ENCODE measurements at regions not wholly inside any gene's neighbourhood (a gene's known extent, or its start where the extent isn't known, plus 50 kb on each side); places are given as distances from the start of the nearest gene placed in this dataset.

DNA sequence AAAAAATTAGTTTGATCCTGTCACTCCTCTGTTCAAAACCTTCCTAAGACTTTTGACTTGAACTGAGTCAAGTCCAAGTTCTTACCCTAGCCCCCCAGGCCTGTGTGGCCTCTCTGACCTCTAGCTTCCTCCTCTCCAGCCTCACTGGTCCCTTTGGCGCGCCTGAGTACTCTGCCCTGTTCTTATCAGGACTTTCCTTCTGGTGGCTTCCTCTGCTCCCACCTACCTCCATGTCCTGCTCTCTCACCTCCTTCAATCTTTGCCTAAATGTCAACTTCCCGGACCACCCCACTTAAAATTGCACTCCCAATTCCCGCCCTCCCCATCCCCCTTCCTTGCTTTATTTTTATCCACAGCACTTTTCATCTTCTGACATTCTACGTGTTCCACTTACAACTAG lies 526.1 kb upstream of the KLF4 start:
- BruUV-seq (replicated peaks): no TSS peak
- no peak overlapping the region for H2AFZ ChIP-seq (ENCODE audit: low read length)
- H3K4me1 ChIP-seq (ENCODE audit: insufficient read depth, low read length): no peaks in the 10 kb centered on the region
- H3K27ac ChIP-seq (ENCODE audit: low read length): no peak overlapping the region
- TF ChIP-seq, protein P1, sequence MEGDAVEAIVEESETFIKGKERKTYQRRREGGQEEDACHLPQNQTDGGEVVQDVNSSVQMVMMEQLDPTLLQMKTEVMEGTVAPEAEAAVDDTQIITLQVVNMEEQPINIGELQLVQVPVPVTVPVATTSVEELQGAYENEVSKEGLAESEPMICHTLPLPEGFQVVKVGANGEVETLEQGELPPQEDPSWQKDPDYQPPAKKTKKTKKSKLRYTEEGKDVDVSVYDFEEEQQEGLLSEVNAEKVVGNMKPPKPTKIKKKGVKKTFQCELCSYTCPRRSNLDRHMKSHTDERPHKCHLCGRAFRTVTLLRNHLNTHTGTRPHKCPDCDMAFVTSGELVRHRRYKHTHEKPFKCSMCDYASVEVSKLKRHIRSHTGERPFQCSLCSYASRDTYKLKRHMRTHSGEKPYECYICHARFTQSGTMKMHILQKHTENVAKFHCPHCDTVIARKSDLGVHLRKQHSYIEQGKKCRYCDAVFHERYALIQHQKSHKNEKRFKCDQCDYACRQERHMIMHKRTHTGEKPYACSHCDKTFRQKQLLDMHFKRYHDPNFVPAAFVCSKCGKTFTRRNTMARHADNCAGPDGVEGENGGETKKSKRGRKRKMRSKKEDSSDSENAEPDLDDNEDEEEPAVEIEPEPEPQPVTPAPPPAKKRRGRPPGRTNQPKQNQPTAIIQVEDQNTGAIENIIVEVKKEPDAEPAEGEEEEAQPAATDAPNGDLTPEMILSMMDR (conservative IDR thresholded peaks at IDR 0.05; ENCODE audit: low read depth, low read length): no peak
- TF ChIP-seq EZH2phosphoT487 (IDR thresholded peaks at IDR 0.05; ENCODE audit: borderline replicate concordance, low read length) (no peak), EZH2 (IDR thresholded peaks at IDR 0.05; ENCODE audit: low read length, unreplicated experiment) (no peak)
- no peaks in the 10 kb centered on the region for H3F3A ChIP-seq (ENCODE audit: low read length, unreplicated experiment)
- intact Hi-C loops (cut with micrococcal nuclease): no loop called here
- no peaks in the 10 kb centered on the region for H3K9me3 ChIP-seq (ENCODE audit: low read length)
- ChIA-PET POLR2A (ENCODE audit: unreplicated experiment) (no interaction called here), CTCF (interaction anchor here (0.6 kb wide), 1 partner anchor 469 kb away, joined by 4 read pairs; no protein-coding TSS in a partner anchor)
- no peak overlapping the region for H3K4me2 ChIP-seq (ENCODE audit: low read length)
- no peaks in the 10 kb centered on the region for H3K27me3 ChIP-seq (ENCODE audit: low read length)
- no peak overlapping the region for H3K4me3 ChIP-seq (ENCODE audit: low read length)
- H4K20me1 ChIP-seq (ENCODE audit: low read length): no peaks in the 10 kb centered on the region
- no peak for ATAC-seq
- no peaks in the 10 kb centered on the region for H3K36me3 ChIP-seq (ENCODE audit: low read depth, low read length)
- H3K79me2 ChIP-seq (ENCODE audit: low read length): no peaks in the 10 kb centered on the region
- no peaks in the 10 kb centered on the region for H3K9me2 ChIP-seq (replicated peaks; ENCODE audit: low read length)
- H3K9ac ChIP-seq (ENCODE audit: low read length): no peak overlapping the region
- no peak for DNase-seq

DNA sequence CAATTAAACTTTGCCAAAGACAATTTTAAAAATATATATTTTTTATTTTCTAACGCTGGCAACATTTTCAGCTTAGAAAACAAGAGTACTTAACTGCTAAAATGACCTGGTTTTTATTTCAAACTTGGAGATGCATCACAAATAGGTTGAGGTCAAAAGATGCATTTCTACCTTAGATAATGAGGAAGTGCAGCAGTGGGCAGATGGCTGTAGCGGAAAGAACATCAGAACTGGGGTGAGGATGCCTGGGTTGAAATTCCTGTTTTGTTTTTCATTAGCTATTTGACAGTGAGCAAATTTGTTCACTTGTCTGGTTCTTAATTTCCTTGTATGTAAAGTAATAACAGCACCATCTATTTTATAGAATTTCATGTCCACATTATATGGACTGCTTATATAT lies 524.8 kb upstream of the KLF4 start:
- ChIA-PET POLR2A (ENCODE audit: unreplicated experiment) (no interaction called here), CTCF (no interaction called here)
- H3F3A ChIP-seq (ENCODE audit: low read length, unreplicated experiment): no peaks in the 10 kb centered on the region
- ATAC-seq (no peak), DNase-seq (no peak)
- intact Hi-C loops (cut with micrococcal nuclease): no loop called here
- no peaks in the 10 kb centered on the region for H3K27me3 ChIP-seq (ENCODE audit: low read length)
- no peaks in the 10 kb centered on the region for H3K36me3 ChIP-seq (ENCODE audit: low read depth, low read length)
- no peaks in the 10 kb centered on the region for H3K9me2 ChIP-seq (replicated peaks; ENCODE audit: low read length)
- no peak overlapping the region for H3K4me3 ChIP-seq (ENCODE audit: low read length)
- no peaks in the 10 kb centered on the region for H3K79me2 ChIP-seq (ENCODE audit: low read length)
- no TSS peak for BruUV-seq (replicated peaks)
- no peaks in the 10 kb centered on the region for H4K20me1 ChIP-seq (ENCODE audit: low read length)
- no peaks in the 10 kb centered on the region for H3K9me3 ChIP-seq (ENCODE audit: low read length)
- H3K9ac ChIP-seq (ENCODE audit: low read length): no peak overlapping the region
- TF ChIP-seq, protein P1 (conservative IDR thresholded peaks at IDR 0.05; ENCODE audit: low read depth, low read length): no peak
- TF ChIP-seq EZH2 (IDR thresholded peaks at IDR 0.05; ENCODE audit: low read length, unreplicated experiment) (no peak), EZH2phosphoT487 (IDR thresholded peaks at IDR 0.05; ENCODE audit: borderline replicate concordance, low read length) (no peak)
- no peak overlapping the region for H3K27ac ChIP-seq (ENCODE audit: low read length)
- no peak overlapping the region for H2AFZ ChIP-seq (ENCODE audit: low read length)
- no peaks in the 10 kb centered on the region for H3K4me1 ChIP-seq (ENCODE audit: insufficient read depth, low read length)
- H3K4me2 ChIP-seq (ENCODE audit: low read length): no peak overlapping the region

DNA sequence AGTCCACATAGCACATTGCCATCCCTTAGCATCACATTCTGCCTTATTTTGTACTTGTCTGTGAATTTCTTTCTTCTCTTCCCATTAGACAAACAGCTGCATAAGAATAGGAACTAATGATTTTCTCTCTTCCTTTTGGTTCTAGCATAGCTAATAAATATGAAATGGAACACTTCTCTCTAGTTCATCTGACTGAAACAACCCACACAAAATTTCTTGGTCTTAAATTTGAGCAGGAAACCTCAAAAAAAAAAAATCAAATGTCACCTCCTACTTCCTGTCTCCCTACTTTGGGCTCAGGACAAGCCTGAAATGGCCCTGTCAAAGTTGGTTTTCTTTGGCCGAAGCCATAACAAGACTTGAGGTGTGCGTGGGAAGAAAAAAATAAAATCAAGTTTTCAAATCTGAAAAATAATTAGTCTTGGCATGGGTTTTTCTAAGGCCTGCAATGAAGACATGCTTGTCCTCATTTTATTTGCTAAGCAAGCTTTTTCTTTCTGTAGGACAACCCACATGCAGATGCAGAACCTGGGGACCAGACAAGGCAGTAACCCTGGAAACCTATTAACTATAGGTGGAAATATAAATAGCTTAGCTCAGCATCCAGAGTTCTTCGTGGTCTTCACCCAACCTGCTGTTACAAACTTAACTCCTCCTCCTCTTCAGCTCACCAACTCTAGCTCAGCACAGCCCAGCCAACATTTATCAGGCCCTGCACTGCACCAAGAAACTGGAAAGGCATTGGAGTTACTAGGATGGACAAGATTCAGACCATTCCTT lies 523.5 kb upstream of the KLF4 start:
- ChIA-PET POLR2A (ENCODE audit: unreplicated experiment) (interaction anchor here (0.6 kb wide), 1 partner anchor 271 kb away, joined by 3 read pairs; no protein-coding TSS in a partner anchor), CTCF (no interaction called here)
- H3K79me2 ChIP-seq (ENCODE audit: low read length): no peaks in the 10 kb centered on the region
- no peak overlapping the region for H3K4me3 ChIP-seq (ENCODE audit: low read length)
- H3K9ac ChIP-seq (ENCODE audit: low read length): no peak overlapping the region
- H4K20me1 ChIP-seq (ENCODE audit: low read length): no peaks in the 10 kb centered on the region
- H3K4me2 ChIP-seq (ENCODE audit: low read length): no peak overlapping the region
- H3F3A ChIP-seq (ENCODE audit: low read length, unreplicated experiment): no peaks in the 10 kb centered on the region
- H3K4me1 ChIP-seq (ENCODE audit: insufficient read depth, low read length): no peaks in the 10 kb centered on the region
- H3K9me2 ChIP-seq (replicated peaks; ENCODE audit: low read length): no peaks in the 10 kb centered on the region
- H2AFZ ChIP-seq (ENCODE audit: low read length): no peak overlapping the region
- H3K36me3 ChIP-seq (ENCODE audit: low read depth, low read length): no peaks in the 10 kb centered on the region
- intact Hi-C loops (cut with micrococcal nuclease): no loop called here
- H3K27ac ChIP-seq (ENCODE audit: low read length): no peak overlapping the region
- TF ChIP-seq EZH2phosphoT487 (IDR thresholded peaks at IDR 0.05; ENCODE audit: borderline replicate concordance, low read length) (no peak), EZH2 (IDR thresholded peaks at IDR 0.05; ENCODE audit: low read length, unreplicated experiment) (no peak)
- TF ChIP-seq, protein P1 (conservative IDR thresholded peaks at IDR 0.05; ENCODE audit: low read depth, low read length): no peak
- BruUV-seq (replicated peaks): no TSS peak
- DNase-seq (no peak), ATAC-seq (no peak)
- no peaks in the 10 kb centered on the region for H3K9me3 ChIP-seq (ENCODE audit: low read length)
- no peaks in the 10 kb centered on the region for H3K27me3 ChIP-seq (ENCODE audit: low read length)
